Suprapubic skin (tissue), 4 donors: ENCODE measurements at regions not wholly inside any gene's neighbourhood (a gene's known extent, or its start where the extent isn't known, plus 50 kb on each side); places are given as distances from the start of the nearest gene placed in this dataset.

Experiments
- EP300 ChIP-seq: sonication (generic); formaldehyde crosslinking; IDR thresholded peaks from one replicate; pipeline ENCODE4 v1.6.1; 2017; ENCODE audit warnings: antibody characterized with exemption
- POLR2AphosphoS5 ChIP-seq, 3 donors: sonication (generic); formaldehyde crosslinking; IDR thresholded peaks; one replicate each; pipeline ENCODE4 v1.6.1; 2017; ENCODE audit warnings: antibody characterized with exemption in 3 of 3
- TF ChIP-seq, protein P1 (sequence below), 2 donors: fragments of 200-600 bp in 1 of 2; fragments of 450-650 bp in 1 of 2; sonication (generic) in 1 of 2; IDR thresholded peaks; one replicate each; pipeline ENCODE4 v1.5.1; 2016 to 2019; ENCODE audit warnings: antibody characterized with exemption in 2 of 2, mild to moderate bottlenecking in 1 of 2, moderate library complexity in 1 of 2

DNA sequence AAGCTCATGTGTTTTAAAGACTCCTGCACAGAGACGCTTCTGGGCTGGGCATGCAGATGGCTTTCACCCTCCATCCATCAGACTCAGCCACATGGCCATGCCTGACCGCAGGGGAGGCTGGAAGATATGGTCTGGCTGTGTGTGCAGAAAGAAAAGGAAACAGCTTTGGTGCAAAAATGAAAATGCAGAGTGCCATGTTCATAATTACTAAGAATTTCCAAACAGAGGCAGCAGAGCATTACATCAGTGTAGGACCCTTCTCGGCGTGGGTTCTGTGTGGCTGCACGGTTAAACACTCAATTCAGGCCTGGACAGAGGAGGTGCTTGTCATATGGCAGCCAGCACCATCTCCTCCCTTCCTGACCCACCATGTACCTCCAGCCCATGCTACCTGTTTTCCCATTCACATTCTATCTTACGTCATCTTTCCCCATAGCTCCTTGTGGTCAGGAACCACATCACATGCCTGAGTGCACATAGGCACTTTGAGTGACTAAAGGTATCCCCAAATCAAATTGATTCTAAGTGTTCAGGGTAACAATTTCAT, 200.3 kb upstream of the ID2 start:
- TF ChIP-seq, protein P1, sequence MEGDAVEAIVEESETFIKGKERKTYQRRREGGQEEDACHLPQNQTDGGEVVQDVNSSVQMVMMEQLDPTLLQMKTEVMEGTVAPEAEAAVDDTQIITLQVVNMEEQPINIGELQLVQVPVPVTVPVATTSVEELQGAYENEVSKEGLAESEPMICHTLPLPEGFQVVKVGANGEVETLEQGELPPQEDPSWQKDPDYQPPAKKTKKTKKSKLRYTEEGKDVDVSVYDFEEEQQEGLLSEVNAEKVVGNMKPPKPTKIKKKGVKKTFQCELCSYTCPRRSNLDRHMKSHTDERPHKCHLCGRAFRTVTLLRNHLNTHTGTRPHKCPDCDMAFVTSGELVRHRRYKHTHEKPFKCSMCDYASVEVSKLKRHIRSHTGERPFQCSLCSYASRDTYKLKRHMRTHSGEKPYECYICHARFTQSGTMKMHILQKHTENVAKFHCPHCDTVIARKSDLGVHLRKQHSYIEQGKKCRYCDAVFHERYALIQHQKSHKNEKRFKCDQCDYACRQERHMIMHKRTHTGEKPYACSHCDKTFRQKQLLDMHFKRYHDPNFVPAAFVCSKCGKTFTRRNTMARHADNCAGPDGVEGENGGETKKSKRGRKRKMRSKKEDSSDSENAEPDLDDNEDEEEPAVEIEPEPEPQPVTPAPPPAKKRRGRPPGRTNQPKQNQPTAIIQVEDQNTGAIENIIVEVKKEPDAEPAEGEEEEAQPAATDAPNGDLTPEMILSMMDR (IDR thresholded peaks at IDR 0.05): no peak
- TF ChIP-seq EP300: no peak
- no peak for TF ChIP-seq POLR2AphosphoS5 (IDR thresholded peaks at IDR 0.05)
